ENCODE measurements at regions not wholly inside any gene's neighbourhood (a gene's known extent, or its start where the extent isn't known, plus 50 kb on each side); places are given as distances from the start of the nearest gene placed in this dataset.

DNA sequence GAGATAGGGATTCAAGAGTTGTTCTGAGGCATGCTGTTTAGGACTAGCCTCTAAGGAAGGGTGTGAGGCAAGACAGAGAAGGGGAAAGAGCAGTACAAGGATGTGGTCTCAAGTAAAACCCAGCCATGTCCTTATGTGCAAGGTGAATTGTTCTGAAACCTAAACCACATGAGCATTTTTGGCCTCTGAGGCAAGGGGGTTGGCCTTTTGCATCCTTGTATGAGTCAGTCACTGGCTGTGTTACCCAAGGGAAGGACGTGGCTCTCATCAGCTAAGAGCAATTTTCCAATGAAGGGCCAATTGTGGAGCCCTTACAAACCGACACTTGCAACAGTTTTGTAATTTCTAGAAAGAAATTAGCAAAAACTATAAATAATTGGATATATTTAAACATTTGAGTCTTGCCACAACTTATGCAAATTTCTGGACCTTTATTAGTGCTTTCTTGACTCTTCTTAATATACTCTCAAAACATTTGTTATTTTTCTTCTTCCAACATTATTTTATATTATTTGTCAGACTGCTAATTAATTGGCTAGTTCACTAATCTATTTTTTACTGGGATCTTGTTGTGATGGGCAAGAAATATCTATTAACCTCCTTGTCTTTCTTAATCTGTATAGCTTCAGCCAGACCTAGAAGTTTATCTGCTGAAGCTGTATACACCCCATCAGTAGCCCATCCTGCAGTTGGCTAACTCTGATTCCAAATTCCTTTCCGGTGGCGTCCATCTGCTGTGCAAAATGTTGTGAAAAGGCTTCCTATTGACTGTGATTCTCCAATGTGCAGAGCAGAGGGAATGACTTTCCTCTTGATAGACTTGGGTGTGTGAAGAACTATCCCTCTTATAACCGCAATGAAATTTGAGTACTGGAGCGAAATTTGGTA lies 97.7 kb upstream of the P2RY1 start:
- Histone ChIP-seq H3F3A (ENCODE audit: insufficient read depth) (no peaks in the 10 kb centered on the region), H3K79me2 (ENCODE audit: insufficient read depth, low read length) (no peaks in the 10 kb centered on the region), H3K4me3 (ENCODE audit: insufficient read depth, low read length, poor library complexity, severe bottlenecking) (no peak overlapping the region), H3K27ac (ENCODE audit: low read depth, low read length) (no peak overlapping the region), H4K20me1 (ENCODE audit: low read depth, low read length) (no peaks in the 10 kb centered on the region), H3K9me2 (replicated peaks; ENCODE audit: insufficient read depth, low read length) (no peaks in the 10 kb centered on the region), H3K36me3 (ENCODE audit: low read length) (no peaks in the 10 kb centered on the region), H3K9ac (ENCODE audit: low read length) (no peak overlapping the region), H3K9me3 (ENCODE audit: insufficient read depth, low read length) (no peaks in the 10 kb centered on the region), H2AFZ (ENCODE audit: low read depth, low read length, severe bottlenecking) (no peak overlapping the region), H3K4me2 (ENCODE audit: low read depth, low read length, poor library complexity, severe bottlenecking) (no peak overlapping the region), H3K27me3 (ENCODE audit: low read length) (no peaks in the 10 kb centered on the region)
- TF ChIP-seq EZH2phosphoT487 (conservative IDR thresholded peaks at IDR 0.05; ENCODE audit: low read length), result no peak
- TF ChIP-seq, protein P1, sequence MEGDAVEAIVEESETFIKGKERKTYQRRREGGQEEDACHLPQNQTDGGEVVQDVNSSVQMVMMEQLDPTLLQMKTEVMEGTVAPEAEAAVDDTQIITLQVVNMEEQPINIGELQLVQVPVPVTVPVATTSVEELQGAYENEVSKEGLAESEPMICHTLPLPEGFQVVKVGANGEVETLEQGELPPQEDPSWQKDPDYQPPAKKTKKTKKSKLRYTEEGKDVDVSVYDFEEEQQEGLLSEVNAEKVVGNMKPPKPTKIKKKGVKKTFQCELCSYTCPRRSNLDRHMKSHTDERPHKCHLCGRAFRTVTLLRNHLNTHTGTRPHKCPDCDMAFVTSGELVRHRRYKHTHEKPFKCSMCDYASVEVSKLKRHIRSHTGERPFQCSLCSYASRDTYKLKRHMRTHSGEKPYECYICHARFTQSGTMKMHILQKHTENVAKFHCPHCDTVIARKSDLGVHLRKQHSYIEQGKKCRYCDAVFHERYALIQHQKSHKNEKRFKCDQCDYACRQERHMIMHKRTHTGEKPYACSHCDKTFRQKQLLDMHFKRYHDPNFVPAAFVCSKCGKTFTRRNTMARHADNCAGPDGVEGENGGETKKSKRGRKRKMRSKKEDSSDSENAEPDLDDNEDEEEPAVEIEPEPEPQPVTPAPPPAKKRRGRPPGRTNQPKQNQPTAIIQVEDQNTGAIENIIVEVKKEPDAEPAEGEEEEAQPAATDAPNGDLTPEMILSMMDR (IDR thresholded peaks at IDR 0.05; ENCODE audit: insufficient read depth, low read length, poor library complexity, severe bottlenecking), result no peak

DNA sequence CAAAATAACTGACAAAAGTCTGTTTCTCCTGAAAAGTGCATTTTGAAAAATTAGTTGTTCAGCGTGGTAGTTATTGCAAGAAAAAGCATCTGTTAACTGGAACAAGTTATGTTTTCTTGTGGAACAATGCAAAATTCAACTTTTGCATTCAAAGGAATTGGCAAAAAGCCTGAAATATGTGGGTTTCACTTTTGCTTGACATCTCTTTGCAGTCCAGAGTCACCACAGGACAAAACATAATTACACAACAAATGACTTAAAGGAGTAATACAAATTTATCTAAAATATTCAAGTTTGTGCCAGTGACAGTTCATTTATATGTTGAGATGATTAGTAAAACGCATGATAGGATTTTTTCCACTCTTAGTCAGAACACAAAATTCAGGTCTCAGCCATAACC lies 96.3 kb upstream of the P2RY1 start:
- no peak overlapping the region for H2AFZ ChIP-seq (ENCODE audit: low read depth, low read length, severe bottlenecking)
- no peaks in the 10 kb centered on the region for H3K27me3 ChIP-seq (ENCODE audit: low read length)
- no peaks in the 10 kb centered on the region for H3K9me2 ChIP-seq (replicated peaks; ENCODE audit: insufficient read depth, low read length)
- TF ChIP-seq EZH2phosphoT487 (conservative IDR thresholded peaks at IDR 0.05; ENCODE audit: low read length), result no peak
- TF ChIP-seq, protein P1 (IDR thresholded peaks at IDR 0.05; ENCODE audit: insufficient read depth, low read length, poor library complexity, severe bottlenecking), result no peak
- no peak overlapping the region for H3K27ac ChIP-seq (ENCODE audit: low read depth, low read length)
- H3K9ac ChIP-seq (ENCODE audit: low read length), result no peak overlapping the region
- no peak overlapping the region for H3K4me3 ChIP-seq (ENCODE audit: insufficient read depth, low read length, poor library complexity, severe bottlenecking)
- no peaks in the 10 kb centered on the region for H3K9me3 ChIP-seq (ENCODE audit: insufficient read depth, low read length)
- no peaks in the 10 kb centered on the region for H3K79me2 ChIP-seq (ENCODE audit: insufficient read depth, low read length)
- no peak overlapping the region for H3K4me2 ChIP-seq (ENCODE audit: low read depth, low read length, poor library complexity, severe bottlenecking)
- H4K20me1 ChIP-seq (ENCODE audit: low read depth, low read length), result no peaks in the 10 kb centered on the region
- H3K36me3 ChIP-seq (ENCODE audit: low read length), result no peaks in the 10 kb centered on the region
- no peaks in the 10 kb centered on the region for H3F3A ChIP-seq (ENCODE audit: insufficient read depth)

DNA sequence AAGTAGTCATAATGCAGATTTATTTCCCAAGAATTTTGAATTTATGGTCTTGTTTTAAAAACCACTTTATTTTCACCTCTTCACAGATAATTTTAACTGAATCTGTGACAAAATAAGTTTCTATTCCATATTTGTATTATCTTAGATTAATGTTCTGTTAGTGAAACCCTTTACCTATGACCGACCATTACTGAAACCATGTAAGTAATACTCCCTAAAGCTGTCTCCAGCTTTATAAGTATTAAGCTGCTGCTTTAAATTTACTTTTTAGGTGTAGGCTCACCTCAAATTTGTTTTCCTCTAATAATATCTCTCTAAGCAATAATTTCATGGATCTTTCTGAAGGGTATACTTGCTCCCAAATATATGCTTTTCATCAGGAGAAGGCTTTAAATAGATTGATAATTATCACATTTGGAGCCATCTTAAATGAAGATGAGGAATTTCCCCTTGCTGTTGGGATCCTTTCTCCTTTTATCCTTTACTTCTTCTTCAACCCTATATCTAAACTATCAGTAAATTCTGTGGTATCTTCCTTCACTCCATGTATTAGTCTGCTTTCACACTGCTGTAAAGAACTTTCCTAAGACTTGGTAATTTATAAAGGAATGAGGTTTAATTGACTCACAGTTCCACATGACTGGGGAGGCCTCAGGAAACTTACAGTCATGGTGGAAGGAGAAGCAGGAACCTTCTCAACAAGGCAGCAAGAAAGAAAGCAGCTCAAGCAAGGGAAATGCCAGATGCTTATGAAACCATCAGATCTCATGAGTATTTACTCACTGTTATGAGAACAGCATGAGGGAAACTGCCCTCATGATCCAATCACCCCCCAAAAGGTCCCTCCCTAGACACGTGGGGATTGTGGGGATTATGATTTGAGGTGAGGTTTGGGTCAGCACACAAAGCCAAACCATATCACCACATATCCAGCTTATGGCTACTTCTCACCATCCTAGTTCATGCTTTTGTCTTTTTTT lies 92.3 kb upstream of the P2RY1 start:
- H3K9me3 ChIP-seq (ENCODE audit: insufficient read depth, low read length), result no peaks in the 10 kb centered on the region
- H2AFZ ChIP-seq (ENCODE audit: low read depth, low read length, severe bottlenecking), result no peak overlapping the region
- H3F3A ChIP-seq (ENCODE audit: insufficient read depth), result no peaks in the 10 kb centered on the region
- no peaks in the 10 kb centered on the region for H3K36me3 ChIP-seq (ENCODE audit: low read length)
- H3K4me3 ChIP-seq (ENCODE audit: insufficient read depth, low read length, poor library complexity, severe bottlenecking), result no peak overlapping the region
- no peaks in the 10 kb centered on the region for H4K20me1 ChIP-seq (ENCODE audit: low read depth, low read length)
- TF ChIP-seq, protein P1 (IDR thresholded peaks at IDR 0.05; ENCODE audit: insufficient read depth, low read length, poor library complexity, severe bottlenecking), result no peak
- TF ChIP-seq EZH2phosphoT487 (conservative IDR thresholded peaks at IDR 0.05; ENCODE audit: low read length), result no peak
- no peak overlapping the region for H3K9ac ChIP-seq (ENCODE audit: low read length)
- H3K27ac ChIP-seq (ENCODE audit: low read depth, low read length), result no peak overlapping the region
- H3K9me2 ChIP-seq (replicated peaks; ENCODE audit: insufficient read depth, low read length), result no peaks in the 10 kb centered on the region
- no peak overlapping the region for H3K4me2 ChIP-seq (ENCODE audit: low read depth, low read length, poor library complexity, severe bottlenecking)
- no peaks in the 10 kb centered on the region for H3K27me3 ChIP-seq (ENCODE audit: low read length)
- H3K79me2 ChIP-seq (ENCODE audit: insufficient read depth, low read length), result no peaks in the 10 kb centered on the region

Measured in SU-DHL-6 (cell line).